Transverse colon (tissue), 3 donors: ENCODE measurements at regions not wholly inside any gene's neighbourhood (a gene's known extent, or its start where the extent isn't known, plus 50 kb on each side); places are given as distances from the start of the nearest gene placed in this dataset.

Experiments
- CTCF ChIP-seq, 5 experiments: fragments of 200-600 bp in 3 of 5; fragments of 450-650 bp in 2 of 5; sonication (generic) in 3 of 5; IDR thresholded peaks; 1 replicate in 2 of 5; 2 replicates in 3 of 5; pipeline ENCODE4 v1.5.1; 2016 to 2017; ENCODE audit warnings: antibody characterized with exemption in 5 of 5, inconsistent platforms in 3 of 5, mild to moderate bottlenecking in 2 of 5, moderate library complexity in 1 of 5
- POLR2A ChIP-seq: fragments of 450-650 bp; IDR thresholded peaks from one replicate; pipeline ENCODE4 v1.6.1; 2016; ENCODE audit warnings: antibody characterized with exemption, mild to moderate bottlenecking, moderate library complexity

DNA sequence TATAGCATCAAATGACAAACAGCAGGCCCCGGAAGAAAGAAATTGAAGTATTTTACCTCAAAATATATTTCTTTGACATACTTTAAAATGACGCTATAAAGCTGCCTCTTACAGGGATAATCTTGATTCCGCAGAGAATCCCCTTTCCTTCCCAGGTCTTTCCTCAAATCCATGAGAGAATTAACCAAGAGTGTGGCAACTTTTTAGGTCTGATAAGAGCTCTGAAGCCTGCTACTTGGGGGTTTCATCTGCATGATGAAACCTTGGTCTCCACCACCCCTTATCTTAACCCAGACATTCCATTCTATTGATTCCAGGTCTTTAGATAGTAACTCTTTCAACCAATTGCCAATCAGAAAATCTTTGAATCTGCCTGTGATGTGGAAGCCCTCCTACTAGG is 173.8 kb downstream of the CEMIP2 start:
- no peak for TF ChIP-seq POLR2A
- TF ChIP-seq CTCF (IDR thresholded peaks at IDR 0.05), result no peak
